ENCODE measurements at regions not wholly inside any gene's neighbourhood (a gene's known extent, or its start where the extent isn't known, plus 50 kb on each side); places are given as distances from the start of the nearest gene placed in this dataset.

GRCh38 chr14:46482200-46482599, 169.4 kb downstream of the RPL10L start:
- Histone ChIP-seq H3K4me1 (no peaks in the 10 kb centered on the region), H3K36me3 (no peaks in the 10 kb centered on the region), H3K4me3 (no peak overlapping the region), H3K9me3 (no peaks in the 10 kb centered on the region), H3K27ac (no peak overlapping the region), H3K27me3 (no peaks in the 10 kb centered on the region)
- intact Hi-C loops (cut with DNase I) = no loop called here
- no peak for TF ChIP-seq CTCF (IDR thresholded peaks at IDR 0.05)
- ATAC-seq (no peak), DNase-seq (no peak)

- no peak for DNase-seq
- ATAC-seq = no peak
- H3K27me3 ChIP-seq = no peaks in the 10 kb centered on the region
- no peak overlapping the region for H3K4me3 ChIP-seq
- TF ChIP-seq CTCF (IDR thresholded peaks at IDR 0.05) = no peak
- H3K36me3 ChIP-seq = no peaks in the 10 kb centered on the region
- no peaks in the 10 kb centered on the region for H3K4me1 ChIP-seq
- no peak overlapping the region for H3K27ac ChIP-seq
- no peaks in the 10 kb centered on the region for H3K9me3 ChIP-seq
- intact Hi-C loops (cut with DNase I) = no loop called here
Measured at GRCh38 chr14:46480817-46481216, 170.8 kb downstream of the RPL10L start.

GRCh38 chr14:46472261-46472660, 179.3 kb downstream of the RPL10L start:
- no peak for TF ChIP-seq CTCF (IDR thresholded peaks at IDR 0.05)
- H3K4me1 ChIP-seq = no peaks in the 10 kb centered on the region
- H3K36me3 ChIP-seq = no peaks in the 10 kb centered on the region
- no peaks in the 10 kb centered on the region for H3K9me3 ChIP-seq
- ATAC-seq (no peak), DNase-seq (no peak)
- no peaks in the 10 kb centered on the region for H3K27me3 ChIP-seq
- H3K4me3 ChIP-seq = no peak overlapping the region
- intact Hi-C loops (cut with DNase I) = no loop called here
- H3K27ac ChIP-seq = no peak overlapping the region

GRCh38 chr14:46464341-46464740, 187.2 kb downstream of the RPL10L start:
- H3K27me3 ChIP-seq = no peaks in the 10 kb centered on the region
- H3K9me3 ChIP-seq = no peaks in the 10 kb centered on the region
- no peaks in the 10 kb centered on the region for H3K36me3 ChIP-seq
- no peak for DNase-seq
- ATAC-seq = no peak
- TF ChIP-seq CTCF (IDR thresholded peaks at IDR 0.05) = no peak
- intact Hi-C loops (cut with DNase I) = no loop called here
- no peak overlapping the region for H3K27ac ChIP-seq
- H3K4me3 ChIP-seq = no peak overlapping the region
- H3K4me1 ChIP-seq = no peaks in the 10 kb centered on the region

- DNase-seq (no peak), ATAC-seq (no peak)
- TF ChIP-seq CTCF (IDR thresholded peaks at IDR 0.05) = no peak
- intact Hi-C loops (cut with DNase I) = no loop called here
- Histone ChIP-seq H3K9me3 (no peaks in the 10 kb centered on the region), H3K27ac (no peak overlapping the region), H3K4me3 (no peak overlapping the region), H3K27me3 (no peaks in the 10 kb centered on the region), H3K36me3 (no peaks in the 10 kb centered on the region), H3K4me1 (no peaks in the 10 kb centered on the region)
Measured at GRCh38 chr14:46451800-46452199, 199.8 kb downstream of the RPL10L start.

- intact Hi-C loops (cut with DNase I) = no loop called here
- no peak overlapping the region for H3K27ac ChIP-seq
- H3K4me1 ChIP-seq = no peaks in the 10 kb centered on the region
- no peaks in the 10 kb centered on the region for H3K9me3 ChIP-seq
- ATAC-seq (no peak), DNase-seq (no peak)
- H3K4me3 ChIP-seq = no peak overlapping the region
- no peak for TF ChIP-seq CTCF (IDR thresholded peaks at IDR 0.05)
- no peaks in the 10 kb centered on the region for H3K27me3 ChIP-seq
- no peaks in the 10 kb centered on the region for H3K36me3 ChIP-seq
Measured at GRCh38 chr14:46444666-46445065, 206.9 kb downstream of the RPL10L start.
